Astrocyte of the cerebellum (primary cell): ENCODE measurements at regions not wholly inside any gene's neighbourhood (a gene's known extent, or its start where the extent isn't known, plus 50 kb on each side); places are given as distances from the start of the nearest gene placed in this dataset.

Experiments used
- DNase-seq: peaks from one replicate; pipeline ENCODE4 v3.0.0-alpha.2; 2011; ENCODE audit warnings: low read depth
- H3K4me3 ChIP-seq: 2 replicates; pipeline ENCODE4 v1.5.1; 2011; ENCODE audit warnings: mild to moderate bottlenecking, low read depth, low read length, moderate library complexity
- CTCF ChIP-seq: IDR thresholded peaks from 2 replicates; pipeline ENCODE4 v1.5.1; 2012; ENCODE audit warnings: low read length, low read depth, moderate library complexity, mild to moderate bottlenecking; ENCODE audit errors: missing control alignments
- in situ Hi-C: cut with HindIII; loops from 2 replicates; pipeline ENCODE4 v1.10.0; 2017; ENCODE audit warnings: low sequenced_read_pairs

GRCh38 chr9:69970001-69970533 lies 73.6 kb upstream of the MAMDC2 start:
- no peak overlapping the region for H3K4me3 ChIP-seq
- TF ChIP-seq CTCF: no peak
- in situ Hi-C loops: loop anchor here (5.0 kb wide), 1 partner anchor 142 kb away; no protein-coding TSS in a partner anchor
- DNase-seq: no peak

- peak; percentile 39 for DNase-seq
- no peak overlapping the region for H3K4me3 ChIP-seq
- TF ChIP-seq CTCF: peak; percentile 95
- in situ Hi-C loops: loop anchor here (5.0 kb wide), 1 partner anchor 140 kb away; no protein-coding TSS in a partner anchor
Observed at GRCh38 chr9:69971643-69972449, 71.8 kb upstream of the MAMDC2 start.

- H3K4me3 ChIP-seq: no peak overlapping the region
- TF ChIP-seq CTCF: peak; percentile 12
- in situ Hi-C loops: no loop called here
- DNase-seq: peak; percentile 82
Observed at GRCh38 chr9:69975681-69976080, 68.0 kb upstream of the MAMDC2 start.

GRCh38 chr9:69976152-69976551 lies 67.5 kb upstream of the MAMDC2 start:
- no peak for TF ChIP-seq CTCF
- in situ Hi-C loops: no loop called here
- DNase-seq: peak; percentile 43
- no peak overlapping the region for H3K4me3 ChIP-seq

GRCh38 chr9:69980041-69980440 lies 63.6 kb upstream of the MAMDC2 start:
- H3K4me3 ChIP-seq: no peak overlapping the region
- no peak for DNase-seq
- in situ Hi-C loops: no loop called here
- TF ChIP-seq CTCF: no peak

GRCh38 chr9:69980591-69980990 lies 63.1 kb upstream of the MAMDC2 start:
- DNase-seq: no peak
- no peak overlapping the region for H3K4me3 ChIP-seq
- no peak for TF ChIP-seq CTCF
- in situ Hi-C loops: no loop called here
